Ramos (cell line): ENCODE measurements at regions not wholly inside any gene's neighbourhood (a gene's known extent, or its start where the extent isn't known, plus 50 kb on each side); places are given as distances from the start of the nearest gene placed in this dataset.

Experiments
- in situ Hi-C: fragments of 300-500 bp; cut with MboI; formaldehyde crosslinking; loops from one replicate; pipeline ENCODE4 v1.14.3; 2022; ENCODE audit warnings: low sequenced_read_pairs; ENCODE audit not compliant: unreplicated experiment

- in situ Hi-C loops, result no loop called here
These were observed 195.0 kb upstream of the MAN1A1 start for GRCh38 chr6:119544325-119545175.

GRCh38 chr6:119543332-119543731, 193.8 kb upstream of the MAN1A1 start:
- in situ Hi-C loops, result no loop called here

GRCh38 chr6:119542037-119542436, 192.5 kb upstream of the MAN1A1 start:
- in situ Hi-C loops, result no loop called here

- in situ Hi-C loops, result no loop called here
These were observed 191.8 kb upstream of the MAN1A1 start for GRCh38 chr6:119541132-119541905.

- in situ Hi-C loops, result no loop called here
These were observed 190.9 kb upstream of the MAN1A1 start for GRCh38 chr6:119540417-119540816.

- in situ Hi-C loops, result no loop called here
These were observed 189.6 kb upstream of the MAN1A1 start for GRCh38 chr6:119539066-119539746.

- in situ Hi-C loops, result no loop called here
These were observed 187.1 kb upstream of the MAN1A1 start for GRCh38 chr6:119536666-119537065.

- in situ Hi-C loops, result no loop called here
These were observed 185.8 kb upstream of the MAN1A1 start for GRCh38 chr6:119535332-119535731.

- in situ Hi-C loops, result no loop called here
These were observed 184.2 kb upstream of the MAN1A1 start for GRCh38 chr6:119533603-119534279.

- in situ Hi-C loops, result no loop called here
These were observed 177.6 kb upstream of the MAN1A1 start for GRCh38 chr6:119527231-119527578.

- in situ Hi-C loops, result no loop called here
These were observed 177.1 kb upstream of the MAN1A1 start for GRCh38 chr6:119526561-119527230.

- in situ Hi-C loops, result no loop called here
These were observed 174.8 kb upstream of the MAN1A1 start for GRCh38 chr6:119524410-119524809.

- in situ Hi-C loops, result no loop called here
These were observed 174.0 kb upstream of the MAN1A1 start for GRCh38 chr6:119523556-119523955.

GRCh38 chr6:119521251-119521650, 171.7 kb upstream of the MAN1A1 start:
- in situ Hi-C loops, result no loop called here

- in situ Hi-C loops, result no loop called here
These were observed 167.9 kb upstream of the MAN1A1 start for GRCh38 chr6:119517428-119517827.

GRCh38 chr6:119514345-119514744, 164.8 kb upstream of the MAN1A1 start:
- in situ Hi-C loops, result no loop called here

- in situ Hi-C loops, result no loop called here
These were observed 161.5 kb upstream of the MAN1A1 start for GRCh38 chr6:119511024-119511423.

- in situ Hi-C loops, result no loop called here
These were observed 160.7 kb upstream of the MAN1A1 start for GRCh38 chr6:119510246-119510645.

GRCh38 chr6:119506631-119507174, 157.1 kb upstream of the MAN1A1 start:
- in situ Hi-C loops, result no loop called here
